GM19324 (cell line): ENCODE measurements at regions not wholly inside any gene's neighbourhood (a gene's known extent, or its start where the extent isn't known, plus 50 kb on each side); places are given as distances from the start of the nearest gene placed in this dataset.

Experiments used
- ATAC-seq: cut with Tn5 transposase; IDR thresholded peaks from one replicate; pipeline ENCODE4 v1.9.1; 2021; ENCODE audit warnings: mild to moderate bottlenecking, moderate library complexity; ENCODE audit not compliant: unreplicated experiment, low FRiP score

DNA sequence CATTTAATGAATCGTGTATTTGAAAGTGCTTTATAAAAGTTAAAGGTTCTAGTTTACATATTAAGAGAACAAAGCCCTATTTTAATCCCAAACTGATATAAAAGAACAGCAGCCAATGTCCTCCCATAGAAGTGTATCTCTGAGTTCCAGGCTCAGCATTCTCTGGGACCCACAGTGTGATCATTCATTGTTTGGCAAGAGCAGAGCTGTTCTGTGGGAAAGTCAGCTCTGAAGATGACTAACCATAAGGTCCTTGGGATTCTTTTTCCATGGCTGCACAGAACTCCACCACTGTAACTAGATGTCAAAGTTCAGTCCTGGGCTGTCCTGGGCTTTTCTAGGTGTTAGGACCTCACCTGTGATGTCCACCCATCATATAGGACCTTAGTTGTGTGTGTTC is 157.0 kb upstream of the TLL1 start:
- no peak for ATAC-seq

DNA sequence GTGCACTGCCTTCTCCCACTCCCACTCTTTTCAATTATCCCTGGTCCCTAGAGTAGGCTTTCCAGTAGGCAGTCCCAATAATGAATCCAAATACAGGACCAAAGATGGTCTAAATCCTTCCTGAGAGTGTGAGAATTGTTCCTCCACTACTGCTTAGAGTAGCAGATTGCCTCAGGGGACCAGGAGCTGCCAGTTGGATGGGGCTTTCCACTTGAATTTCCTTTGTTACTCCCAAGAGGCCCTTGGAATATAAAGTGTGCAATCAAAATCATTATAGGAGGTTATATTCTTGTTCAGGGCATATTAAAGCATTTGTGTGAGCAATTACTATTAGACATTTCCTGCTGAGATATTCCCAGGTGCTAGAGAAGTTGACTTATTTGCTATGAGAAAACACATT is 156.6 kb upstream of the TLL1 start:
- ATAC-seq = no peak

DNA sequence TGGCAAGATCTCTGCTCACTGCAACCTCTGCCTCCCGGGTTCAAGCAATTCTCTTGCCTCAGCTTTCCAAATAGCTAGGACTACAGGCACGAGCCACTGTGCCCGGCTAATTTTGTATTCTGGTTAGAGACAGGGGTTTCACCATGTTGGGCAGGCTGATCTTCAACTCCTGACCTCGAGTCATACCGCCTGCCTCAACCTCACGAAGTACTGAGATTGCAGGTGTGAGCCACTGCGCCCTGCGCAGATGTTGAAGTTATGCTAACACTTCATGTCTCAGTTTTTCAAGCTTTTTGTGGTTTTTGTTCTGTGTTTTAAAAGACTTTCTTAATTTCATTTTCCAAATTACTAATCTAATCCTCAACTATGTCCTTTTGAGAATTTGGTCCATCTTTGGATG is 154.4 kb upstream of the TLL1 start:
- ATAC-seq = no peak

DNA sequence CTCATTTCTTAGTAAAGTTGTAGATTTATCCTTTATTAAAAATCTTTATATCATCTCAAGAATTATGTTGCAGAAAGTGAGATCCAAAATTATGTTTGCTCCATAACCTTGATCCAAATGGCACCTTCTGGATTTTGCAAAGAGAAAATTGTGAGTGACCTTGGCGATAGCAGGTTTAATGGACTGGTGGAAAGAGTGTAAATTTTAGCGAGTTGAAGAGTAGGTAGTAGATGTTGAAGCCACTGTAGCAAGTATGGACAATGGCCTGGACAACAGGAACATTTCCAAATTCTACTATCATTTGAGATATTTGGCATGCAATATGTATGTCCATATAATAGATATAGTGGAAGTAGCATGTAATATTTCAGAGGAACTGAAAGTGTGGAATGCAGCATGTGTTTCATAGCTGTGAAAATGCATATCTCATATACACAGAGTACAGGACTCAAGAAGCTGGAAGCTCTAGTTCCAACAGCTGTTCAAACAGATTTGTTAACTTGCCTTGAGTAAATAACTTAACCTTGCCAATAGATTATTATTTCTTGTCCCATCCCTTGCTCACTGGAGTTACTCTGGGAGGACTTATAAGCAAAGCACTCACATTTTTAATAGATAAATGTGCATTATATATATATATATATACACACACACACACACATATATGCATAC is 152.5 kb upstream of the TLL1 start:
- ATAC-seq = no peak

DNA sequence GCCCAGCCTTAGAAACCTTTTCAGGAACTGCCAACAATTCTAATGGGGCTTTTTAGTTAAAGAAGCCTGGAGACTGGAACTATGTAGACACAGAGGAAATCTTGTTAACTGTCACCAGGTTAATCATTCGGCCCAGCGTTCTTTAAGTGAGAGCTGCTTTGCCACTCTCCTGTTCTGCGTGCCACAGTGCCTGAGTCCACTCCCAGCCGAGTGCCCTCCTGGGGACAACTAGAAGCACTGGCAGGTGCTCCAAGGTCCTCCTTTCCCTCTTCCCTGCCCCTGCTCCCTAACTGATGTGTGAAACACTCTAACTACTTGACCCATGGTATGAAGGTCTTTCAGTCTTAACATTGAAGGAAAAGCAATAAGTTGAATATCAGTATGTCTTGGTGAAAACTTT is 151.2 kb upstream of the TLL1 start:
- ATAC-seq = no peak

DNA sequence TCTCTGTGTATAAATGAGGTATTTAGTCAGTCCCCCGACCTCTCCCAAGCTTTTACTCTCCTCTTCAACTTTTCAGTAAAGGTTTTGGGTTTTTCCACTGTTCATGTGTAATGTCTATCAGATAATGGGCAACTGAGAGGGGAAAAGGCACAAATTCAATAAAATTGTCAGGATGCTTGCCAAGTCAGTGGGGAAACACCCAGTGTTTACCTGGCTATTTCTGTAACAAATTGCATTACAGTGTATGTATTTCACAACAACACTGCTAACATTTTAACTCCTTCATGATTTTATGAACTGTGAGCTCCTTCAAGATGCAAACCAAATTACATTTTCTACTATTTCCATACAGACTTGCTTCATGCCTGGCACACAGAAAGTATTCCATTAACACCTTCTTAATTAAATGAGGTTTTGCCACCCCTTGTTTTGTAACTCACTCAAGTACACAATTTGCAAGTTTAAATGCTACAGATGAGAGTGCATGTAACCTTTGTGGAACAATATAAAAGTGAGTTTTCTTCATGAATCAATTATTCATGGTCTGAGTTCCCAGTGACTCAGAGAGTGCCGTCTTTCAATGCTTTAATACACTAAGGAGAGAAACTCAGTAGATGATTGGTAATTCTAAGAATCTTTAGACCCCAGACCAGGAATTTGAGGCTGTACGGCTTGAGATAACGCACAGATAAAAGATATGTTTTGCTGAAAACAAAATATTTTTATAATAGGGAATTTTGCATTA is 149.8 kb upstream of the TLL1 start:
- no peak for ATAC-seq

DNA sequence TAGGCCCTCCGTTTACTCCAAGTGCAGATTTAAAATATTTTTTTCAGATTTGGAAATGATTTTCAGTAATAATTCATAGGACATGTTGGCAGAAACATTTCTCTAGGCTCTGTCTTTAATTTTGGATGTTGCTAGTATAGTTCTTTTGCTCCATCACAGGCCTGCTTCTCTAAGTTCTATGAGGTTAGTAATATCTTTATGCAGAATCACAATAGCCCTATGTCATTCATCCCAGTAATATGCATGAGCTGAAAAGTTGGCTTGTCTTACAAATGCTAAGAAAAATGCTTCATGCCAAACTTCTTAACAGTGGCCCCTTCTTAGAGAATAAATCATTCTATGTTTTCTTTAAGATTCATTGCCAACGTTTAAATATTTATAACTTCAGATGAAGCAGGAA is 148.3 kb upstream of the TLL1 start:
- no peak for ATAC-seq

DNA sequence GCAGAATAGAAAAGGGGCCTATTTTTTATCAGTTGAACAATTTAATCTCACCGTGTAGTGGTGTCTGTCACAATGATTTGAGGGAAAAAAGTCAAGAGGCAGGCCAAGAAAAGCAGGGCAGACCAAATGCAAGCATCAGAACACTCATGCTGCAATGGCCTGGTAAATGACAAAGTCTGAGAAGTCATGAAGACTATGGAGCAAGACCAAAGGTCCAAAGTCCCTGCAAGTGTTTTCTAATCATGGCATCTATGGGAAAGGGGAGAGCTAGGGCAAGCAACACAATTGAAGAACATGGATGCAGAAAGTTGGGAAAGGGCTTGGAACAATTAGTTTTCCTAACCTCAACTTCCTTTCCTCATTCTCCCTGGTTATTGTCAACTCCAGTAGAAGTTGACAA is 147.7 kb upstream of the TLL1 start:
- no peak for ATAC-seq

DNA sequence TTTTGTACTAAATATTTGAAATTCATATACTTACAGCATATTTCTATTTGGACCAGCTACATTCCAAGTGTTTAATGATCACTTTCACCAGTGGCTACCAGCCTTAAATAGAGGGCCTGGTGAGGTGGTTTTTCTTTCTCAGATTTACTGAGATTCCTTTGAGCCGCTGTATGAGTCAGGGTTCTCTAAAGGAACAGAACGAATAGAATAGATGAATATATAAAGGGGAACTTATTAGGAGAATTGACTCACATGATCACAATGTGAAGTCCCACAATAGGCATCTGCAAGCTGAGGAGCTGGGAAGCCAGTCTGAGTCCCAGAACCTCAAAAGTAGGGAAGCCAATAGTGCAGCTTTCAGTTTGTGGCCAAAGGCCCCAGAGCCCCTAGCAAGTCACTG is 146.2 kb upstream of the TLL1 start:
- no peak for ATAC-seq

DNA sequence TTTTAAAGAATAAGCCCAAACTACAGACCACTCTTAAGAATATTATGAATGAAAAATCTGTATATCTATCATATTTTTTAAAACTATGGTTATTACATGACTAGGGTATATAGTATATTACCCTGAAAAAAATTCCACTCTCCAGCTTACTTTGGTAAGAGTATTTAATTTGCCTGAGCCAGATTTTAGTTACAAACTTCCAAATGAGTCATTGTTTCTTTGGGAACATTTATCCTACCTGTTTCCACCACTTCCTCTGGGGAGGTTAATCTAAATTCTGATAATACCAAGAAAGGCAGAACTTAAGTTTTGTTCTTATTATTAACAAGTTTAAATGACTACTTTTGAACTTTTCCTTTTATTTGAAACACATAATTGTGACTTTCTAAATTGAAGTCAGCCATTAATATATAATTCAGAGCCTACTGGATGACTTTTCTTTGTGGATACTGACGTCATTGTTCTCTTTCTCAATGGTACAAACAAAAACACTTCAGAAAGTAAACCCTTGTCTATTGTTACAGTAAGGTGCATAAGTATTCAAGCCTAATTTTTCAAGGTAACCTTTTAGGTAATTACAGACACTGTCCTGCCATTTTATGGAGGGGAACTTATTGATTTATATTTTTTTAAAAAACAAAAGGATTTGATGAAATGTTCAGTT is 135.6 kb upstream of the TLL1 start:
- ATAC-seq = no peak

DNA sequence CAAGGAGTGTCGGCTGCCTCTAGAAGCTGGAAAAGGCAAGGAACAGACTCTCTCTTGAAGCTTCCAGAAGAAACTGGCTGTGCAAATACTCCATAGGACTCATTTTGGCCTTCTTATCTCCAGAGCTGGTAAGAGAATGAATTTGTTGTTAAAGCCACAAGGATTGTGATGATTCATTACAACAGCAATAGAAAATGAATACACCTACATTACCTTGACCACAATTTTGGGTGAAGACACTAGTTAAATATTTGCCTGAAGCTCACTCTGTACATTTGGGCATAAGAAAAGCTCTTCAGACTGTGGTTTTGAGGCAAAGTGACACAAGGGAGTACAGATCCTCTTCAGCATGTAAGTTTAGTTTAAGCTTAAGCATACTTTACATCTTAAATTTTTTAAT is 134.5 kb upstream of the TLL1 start:
- ATAC-seq = no peak

DNA sequence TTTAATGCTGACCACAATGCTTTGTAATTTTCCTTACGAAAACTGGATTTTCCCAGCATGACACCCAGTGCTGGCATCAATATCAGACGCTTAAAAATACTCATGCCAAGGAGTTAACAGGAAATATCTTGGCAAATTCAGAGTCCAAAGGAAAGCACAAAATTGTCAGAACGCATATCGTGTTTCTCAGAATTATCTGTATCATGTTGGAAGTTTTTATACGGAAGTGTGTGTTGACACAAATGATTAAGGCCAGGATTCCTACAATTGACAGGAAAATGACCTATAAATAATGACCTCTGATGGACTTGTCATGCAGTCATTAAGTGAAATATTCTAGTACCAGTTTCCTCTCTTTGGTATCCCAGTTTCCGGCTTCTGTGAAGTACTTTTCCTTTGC is 132.1 kb upstream of the TLL1 start:
- no peak for ATAC-seq

DNA sequence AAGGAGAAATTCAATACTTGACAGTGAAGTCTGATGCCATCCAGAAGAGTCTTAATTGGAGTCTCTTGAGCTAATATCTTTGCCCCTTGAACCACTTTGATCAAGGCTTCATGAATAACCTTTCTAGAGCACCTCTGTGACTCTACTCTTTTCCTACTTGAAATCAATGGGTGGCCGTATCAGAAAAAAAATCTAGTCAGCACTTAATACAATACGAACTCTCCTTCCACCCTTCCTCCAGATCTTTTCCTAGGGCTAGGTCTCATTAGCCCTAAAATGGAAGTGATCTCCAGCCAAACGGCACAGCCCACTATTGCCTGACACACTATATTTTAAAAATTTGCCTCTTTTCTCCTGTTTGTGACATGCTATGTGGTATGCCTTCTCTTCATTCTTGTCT is 129.6 kb upstream of the TLL1 start:
- ATAC-seq = no peak

DNA sequence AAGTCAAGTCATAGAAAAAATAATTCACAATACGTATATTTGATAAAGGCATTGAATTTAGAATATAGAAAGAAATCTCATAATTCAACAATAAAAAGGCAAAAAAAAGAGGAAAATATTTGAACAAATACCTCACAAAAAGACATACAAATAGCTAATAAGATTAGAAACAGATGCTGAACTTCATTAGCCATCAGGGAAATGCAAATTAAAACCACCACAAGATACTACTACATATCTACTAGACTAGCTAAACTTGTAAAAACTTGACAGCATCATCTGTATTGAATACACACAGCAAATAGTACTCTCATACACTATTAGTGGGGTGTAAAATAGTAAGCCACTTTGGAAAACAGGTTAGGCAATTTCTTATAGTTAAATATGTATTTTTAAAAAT is 128.7 kb upstream of the TLL1 start:
- no peak for ATAC-seq

DNA sequence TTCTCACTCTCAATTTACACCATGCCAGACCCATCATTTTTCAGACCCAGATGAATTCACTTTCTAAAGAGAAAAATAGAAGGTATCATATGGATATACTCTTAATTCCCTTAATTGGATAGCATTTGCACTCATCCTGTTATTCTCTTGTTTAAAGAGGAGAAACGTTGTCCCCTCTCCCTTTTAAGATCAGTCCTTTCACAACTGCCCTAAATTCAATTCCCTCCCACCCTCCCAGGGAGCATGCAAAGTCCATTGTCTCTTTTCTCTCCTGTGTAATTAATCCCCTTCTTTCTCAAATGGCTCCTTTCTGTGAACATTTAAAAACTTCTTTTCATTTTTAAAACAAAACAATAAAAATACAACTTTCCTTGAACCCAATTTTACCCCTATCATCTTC is 124.7 kb upstream of the TLL1 start:
- no peak for ATAC-seq

DNA sequence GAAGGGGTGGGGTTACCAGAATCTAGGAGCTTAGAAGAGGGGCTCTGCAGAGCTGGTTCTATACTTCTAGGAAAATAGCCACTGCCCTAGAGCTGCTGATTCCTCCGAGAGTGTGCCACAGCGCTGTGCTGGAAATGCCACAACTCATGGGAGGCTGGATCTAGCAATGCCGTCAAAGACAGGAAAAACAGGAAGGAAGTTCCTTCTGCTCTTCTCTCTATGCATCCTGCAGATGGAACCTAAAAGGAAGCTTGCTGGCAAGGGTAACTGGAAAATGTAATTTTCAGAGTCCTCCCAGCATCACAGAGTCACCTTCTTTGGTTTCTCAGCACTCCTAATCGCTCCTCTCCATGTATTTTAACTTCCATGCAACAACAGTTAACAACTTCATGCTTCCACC is 121.2 kb upstream of the TLL1 start:
- no peak for ATAC-seq

DNA sequence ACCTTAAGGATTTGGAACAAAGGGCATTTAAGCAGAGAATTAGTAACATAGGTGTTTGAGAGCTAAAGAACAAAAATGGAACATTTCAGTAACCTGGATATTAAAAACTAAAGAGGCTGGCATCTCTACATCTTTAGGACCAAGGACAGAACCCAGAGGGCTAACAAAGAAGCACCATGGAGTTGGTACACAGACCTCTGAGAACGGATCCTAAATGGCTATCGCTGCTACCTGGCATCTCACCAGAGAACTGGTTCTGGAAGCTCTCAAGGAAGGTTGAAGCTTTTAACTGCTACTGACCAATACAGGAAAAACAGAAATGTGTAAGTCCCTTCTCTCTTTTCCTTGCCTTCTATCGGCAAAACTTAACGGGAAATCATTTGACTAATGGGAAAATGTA is 118.4 kb upstream of the TLL1 start:
- ATAC-seq = no peak

DNA sequence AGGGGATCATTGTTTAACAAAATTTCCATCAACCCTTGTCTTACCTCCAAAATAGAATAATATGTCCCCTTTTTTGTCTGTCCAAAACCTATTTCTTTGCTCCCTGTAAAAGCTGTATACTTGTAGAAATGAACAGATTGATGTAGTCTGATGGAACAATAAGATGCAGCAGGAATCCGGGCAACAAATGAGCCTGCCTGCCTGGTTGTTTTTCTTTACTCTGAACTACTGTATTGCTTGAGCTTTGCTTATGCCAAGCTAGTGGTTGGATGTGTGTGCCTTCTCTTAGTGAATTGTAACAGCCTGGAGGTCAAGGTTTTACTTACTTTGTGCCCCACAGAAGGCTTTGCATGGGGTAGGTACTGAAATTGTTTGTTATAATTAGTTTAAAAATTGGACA is 116.2 kb upstream of the TLL1 start:
- ATAC-seq = no peak

DNA sequence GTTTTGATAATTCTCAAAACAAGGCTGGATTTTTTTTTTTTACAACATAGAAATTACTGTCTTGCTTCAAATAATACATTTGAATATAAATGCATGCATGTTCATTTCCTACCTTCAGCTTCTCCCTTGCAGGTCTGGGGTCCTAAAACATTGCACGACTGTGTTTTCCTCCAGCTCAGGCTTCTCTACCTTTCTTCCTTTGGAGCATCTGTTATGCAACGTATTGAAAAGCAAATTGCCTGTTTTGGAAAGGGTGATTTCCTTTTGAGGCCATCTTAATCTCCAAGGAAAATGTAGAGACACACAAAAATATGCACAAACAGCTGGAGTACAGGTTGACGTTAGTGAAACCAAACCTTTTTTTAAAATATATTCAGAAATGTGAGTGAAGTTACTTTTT is 115.6 kb upstream of the TLL1 start:
- no peak for ATAC-seq

DNA sequence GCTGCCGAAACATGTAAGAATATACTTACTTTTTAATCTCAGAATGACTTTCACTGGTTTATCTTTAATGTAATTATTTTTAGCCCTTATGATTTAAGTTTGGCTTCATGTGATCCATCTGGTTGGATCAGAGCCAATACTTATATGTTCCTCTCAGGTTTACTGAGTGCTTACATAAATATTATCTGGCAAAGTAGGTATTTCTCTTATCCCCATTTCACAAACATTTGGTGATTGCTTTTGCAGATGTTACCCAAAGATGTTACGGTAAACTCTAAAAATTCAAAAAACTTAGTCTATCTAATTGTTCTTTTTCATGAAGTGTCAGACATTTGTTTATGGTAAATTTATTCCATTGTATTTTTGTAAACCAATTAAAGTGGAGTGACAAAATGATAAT is 115.0 kb upstream of the TLL1 start:
- no peak for ATAC-seq

DNA sequence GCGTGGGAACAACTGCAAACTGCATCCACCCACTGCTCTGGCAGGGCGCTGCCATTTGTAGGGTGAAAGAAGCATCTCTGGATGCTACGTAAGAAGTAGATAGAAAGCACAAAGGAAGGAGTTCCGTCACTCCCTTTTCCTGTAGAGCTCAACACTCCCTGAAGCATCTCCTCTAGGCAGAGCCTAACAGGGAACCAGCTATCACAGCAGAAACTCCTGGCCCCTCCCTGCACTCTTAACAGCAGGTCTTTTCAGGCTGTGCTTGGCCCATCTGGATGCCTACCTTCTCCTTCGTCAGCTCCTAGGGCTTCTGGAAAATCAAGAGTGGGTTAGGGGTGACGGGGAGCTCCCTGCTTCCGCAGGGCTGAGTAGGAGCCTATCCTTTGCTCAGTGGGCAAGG is 112.9 kb upstream of the TLL1 start:
- no peak for ATAC-seq

DNA sequence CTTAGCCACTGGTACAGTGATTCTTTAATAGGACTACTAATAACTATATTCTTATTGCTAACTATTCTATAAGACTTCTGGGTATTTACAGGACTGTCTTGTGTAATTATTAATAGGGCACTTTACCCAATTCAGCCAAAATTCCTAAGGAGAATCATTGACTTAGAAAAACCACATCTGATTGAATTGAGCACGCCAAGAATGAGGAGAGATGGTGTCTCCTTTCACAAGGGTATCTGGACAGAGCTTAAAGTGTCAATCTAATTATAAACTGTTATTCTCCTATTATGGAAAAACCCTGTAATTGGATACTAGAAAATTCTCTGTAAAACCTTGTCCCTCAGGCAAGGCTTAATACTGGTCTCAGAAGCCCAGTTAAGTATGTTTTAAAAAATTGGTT is 111.1 kb upstream of the TLL1 start:
- no peak for ATAC-seq
